Activated gamma-delta T cell treated with Interleukin-2 at 50 U/mL for 16 hours (primary cell): ENCODE measurements at regions not wholly inside any gene's neighbourhood (a gene's known extent, or its start where the extent isn't known, plus 50 kb on each side); places are given as distances from the start of the nearest gene placed in this dataset.

Experiments
- DNase-seq: peaks from one replicate; pipeline ENCODE4 v3.0.0-alpha.2; 2020

DNA sequence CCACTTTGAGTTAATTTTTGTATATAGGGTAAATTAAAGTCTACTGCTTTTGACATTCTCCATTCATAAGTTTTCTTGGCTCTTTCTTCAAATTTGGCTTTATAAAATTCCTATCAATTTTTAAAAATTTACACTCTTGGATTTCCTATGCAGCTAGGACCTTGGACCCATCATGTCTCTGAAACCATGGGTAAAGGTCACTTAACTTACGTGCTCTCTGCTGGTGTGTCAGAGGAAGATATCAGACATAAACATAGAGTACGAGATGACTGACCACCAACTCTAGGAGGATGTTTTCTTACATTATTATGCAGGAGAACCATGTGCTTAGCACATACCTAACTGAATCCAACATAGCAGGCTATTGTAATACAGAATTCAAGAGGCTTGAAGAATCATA is 62.5 kb upstream of the C1GALT1C1 start:
- DNase-seq = no peak

DNA sequence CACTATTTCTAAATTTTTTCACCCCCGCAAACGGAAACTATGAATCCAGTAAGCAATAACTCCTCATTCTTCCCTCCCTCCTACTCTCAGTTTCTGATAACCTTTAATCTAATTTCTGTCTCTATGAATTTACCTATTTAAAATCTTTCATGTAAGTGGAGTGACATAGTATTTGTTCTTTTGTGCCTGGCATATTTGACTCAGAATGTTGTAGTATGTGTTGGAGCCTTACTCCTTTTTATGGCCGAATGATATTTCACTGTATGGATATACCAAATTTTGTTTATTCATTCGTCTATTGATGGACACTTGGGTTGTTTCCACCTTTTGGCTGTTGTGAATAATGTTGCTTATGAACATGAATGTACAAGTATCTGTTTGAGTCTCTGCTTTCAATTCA is 61.1 kb upstream of the C1GALT1C1 start:
- no peak for DNase-seq

DNA sequence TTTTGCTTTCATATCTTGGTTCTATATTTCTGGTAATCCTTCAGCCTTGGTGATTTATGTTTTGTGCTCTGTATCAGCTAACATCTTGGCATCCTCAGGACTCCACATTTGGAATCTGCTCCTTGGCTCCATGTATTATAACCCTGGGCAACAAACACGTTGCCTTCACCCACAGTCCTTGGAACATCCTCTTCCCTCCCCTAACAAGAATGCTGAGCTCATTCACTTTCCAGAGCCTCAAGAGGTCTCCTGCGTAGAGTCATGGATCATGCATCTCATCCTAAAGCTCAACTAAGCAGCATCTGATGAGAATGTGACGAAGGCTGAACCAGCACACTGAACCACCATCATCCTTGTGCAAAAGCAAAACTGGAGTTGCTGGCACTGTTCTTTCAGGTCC is 60.5 kb upstream of the C1GALT1C1 start:
- no peak for DNase-seq

DNA sequence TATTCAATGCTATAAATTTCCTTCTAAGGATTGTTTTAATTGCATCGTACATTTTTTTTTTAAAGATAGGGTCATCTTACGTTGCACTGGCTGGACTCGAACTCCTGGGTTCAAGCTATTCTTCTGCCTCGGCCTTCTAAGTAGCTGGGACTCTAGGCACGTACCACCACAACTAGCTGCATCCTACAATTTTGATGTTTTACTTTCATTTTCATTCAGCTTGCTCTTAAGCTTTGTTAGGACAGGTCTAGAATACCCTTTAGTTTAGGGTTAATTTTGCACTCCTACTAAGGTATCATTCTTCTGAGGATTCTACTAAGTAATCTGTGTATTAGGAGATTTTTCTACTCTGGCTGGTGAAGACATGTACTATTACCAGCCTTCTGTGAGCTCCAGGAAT is 50.2 kb upstream of the C1GALT1C1 start:
- no peak for DNase-seq
